Globus pallidus (tissue), 1 donor: ENCODE measurements at regions not wholly inside any gene's neighbourhood (a gene's known extent, or its start where the extent isn't known, plus 50 kb on each side); places are given as distances from the start of the nearest gene placed in this dataset.
"Not testable (repeated sequence)": the region's sequence is repeated elsewhere in the genome, so short reads cannot be mapped to it uniquely, and the experiment has no call there.

Experiments
- DNase-seq: peaks from one replicate; pipeline ENCODE4 v3.0.0-alpha.2; 2015; ENCODE audit warnings: low spot score

- not testable (repeated sequence) for DNase-seq
Observed at GRCh38 chr10:30697221-30697620, 67.7 kb upstream of the LYZL2 start.

GRCh38 chr10:30696416-30697185 is 67.0 kb upstream of the LYZL2 start:
- DNase-seq = not testable (repeated sequence)

GRCh38 chr10:30695481-30696236 is 66.1 kb upstream of the LYZL2 start:
- not testable (repeated sequence) for DNase-seq

GRCh38 chr10:30694518-30695228 is 65.1 kb upstream of the LYZL2 start:
- no peak for DNase-seq

- no peak for DNase-seq
Observed at GRCh38 chr10:30691639-30692015, 62.1 kb upstream of the LYZL2 start.

- DNase-seq = not testable (repeated sequence)
Observed at GRCh38 chr10:30690948-30691638, 61.5 kb upstream of the LYZL2 start.

GRCh38 chr10:30688456-30688855 is 58.9 kb upstream of the LYZL2 start:
- DNase-seq = no peak

GRCh38 chr10:30687698-30688213 is 58.2 kb upstream of the LYZL2 start:
- peak; percentile 60 for DNase-seq

GRCh38 chr10:30686708-30687107 is 57.2 kb upstream of the LYZL2 start:
- DNase-seq = no peak

GRCh38 chr10:30683496-30683895 is 53.9 kb upstream of the LYZL2 start:
- DNase-seq = no peak

GRCh38 chr10:30682377-30683199 is 53.0 kb upstream of the LYZL2 start:
- DNase-seq = not testable (repeated sequence)

- no peak for DNase-seq
Observed at GRCh38 chr10:30680908-30681307, 51.4 kb upstream of the LYZL2 start.
